Thoracic aorta (tissue), 2 donors: ENCODE measurements at regions not wholly inside any gene's neighbourhood (a gene's known extent, or its start where the extent isn't known, plus 50 kb on each side); places are given as distances from the start of the nearest gene placed in this dataset.

ENCODE experiments used
- ATAC-seq: fragments of 150-250 bp; one replicate; pipeline ENCODE4 v1.8.0; 2017; ENCODE audit warnings: low read depth; ENCODE audit not compliant: insufficient number of reproducible peaks, low FRiP score
- DNase-seq: peaks from one replicate; pipeline ENCODE4 v3.0.0-alpha.2; 2020; ENCODE audit warnings: low spot score
- H3K27ac ChIP-seq, 2 donors: fragments of 200-600 bp; sonication (generic); 1 replicate in 1 of 2; 2 replicates in 1 of 2; pipeline ENCODE4 v1.5.1; 2016; ENCODE audit warnings: mild to moderate bottlenecking in 2 of 2, moderate library complexity in 2 of 2
- H3K27me3 ChIP-seq: fragments of 200-600 bp; sonication (generic); replicated peaks from 2 replicates; pipeline ENCODE4 v1.6.0; 2016; ENCODE audit warnings: mild to moderate bottlenecking; ENCODE audit not compliant: insufficient read depth
- H3K36me3 ChIP-seq: fragments of 200-600 bp; sonication (generic); one replicate; pipeline ENCODE4 v1.5.1; 2016
- H3K4me1 ChIP-seq, 2 donors: fragments of 200-600 bp; sonication (generic); 1 replicate in 1 of 2; 2 replicates in 1 of 2; pipeline versions ENCODE4 v1.5.1 to v1.6.0; 2016; ENCODE audit warnings: low read depth in 2 of 2, mild to moderate bottlenecking in 1 of 2; ENCODE audit not compliant: control insufficient read depth in 1 of 2
- H3K4me3 ChIP-seq: fragments of 200-600 bp; sonication (generic); 2 replicates; pipeline ENCODE4 v1.5.1; 2016; ENCODE audit warnings: mild to moderate bottlenecking
- H3K9me3 ChIP-seq: fragments of 200-600 bp; sonication (generic); 2 replicates; pipeline ENCODE4 v1.5.1; 2016
- CTCF ChIP-seq: fragments of 200-600 bp; sonication (generic); IDR thresholded peaks from one replicate; pipeline ENCODE4 v1.5.1; 2019; ENCODE audit warnings: antibody characterized with exemption

- ATAC-seq (no peak), DNase-seq (no peak)
- Histone ChIP-seq H3K4me3 (no peak overlapping the region), H3K9me3 (no peaks in the 10 kb centered on the region), H3K4me1 (no peaks in the 10 kb centered on the region), H3K27me3 (no peaks in the 10 kb centered on the region), H3K27ac (no peak overlapping the region), H3K36me3 (no peaks in the 10 kb centered on the region)
- TF ChIP-seq CTCF: no peak
Measured at GRCh38 chr2:186058614-186059013, 320.0 kb downstream of the FSIP2 start.

- H3K4me1 ChIP-seq: no peaks in the 10 kb centered on the region
- no peak overlapping the region for H3K27ac ChIP-seq
- no peaks in the 10 kb centered on the region for H3K9me3 ChIP-seq
- no peaks in the 10 kb centered on the region for H3K36me3 ChIP-seq
- DNase-seq (no peak), ATAC-seq (no peak)
- H3K4me3 ChIP-seq: no peak overlapping the region
- H3K27me3 ChIP-seq: no peaks in the 10 kb centered on the region
- TF ChIP-seq CTCF: no peak
Measured at GRCh38 chr2:186059096-186059495, 320.5 kb downstream of the FSIP2 start.

GRCh38 chr2:186060744-186061440, 322.3 kb downstream of the FSIP2 start:
- Histone ChIP-seq H3K9me3 (no peaks in the 10 kb centered on the region), H3K27ac (no peak overlapping the region), H3K27me3 (no peaks in the 10 kb centered on the region), H3K36me3 (no peaks in the 10 kb centered on the region), H3K4me1 (no peaks in the 10 kb centered on the region), H3K4me3 (no peak overlapping the region)
- ATAC-seq (no peak), DNase-seq (no peak)
- TF ChIP-seq CTCF: no peak

GRCh38 chr2:186064507-186064906, 325.9 kb downstream of the FSIP2 start:
- Histone ChIP-seq H3K36me3 (no peaks in the 10 kb centered on the region), H3K27ac (no peak overlapping the region), H3K4me1 (no peaks in the 10 kb centered on the region), H3K4me3 (no peak overlapping the region), H3K9me3 (no peaks in the 10 kb centered on the region), H3K27me3 (no peaks in the 10 kb centered on the region)
- no peak for ATAC-seq
- no peak for DNase-seq
- TF ChIP-seq CTCF: no peak

- H3K9me3 ChIP-seq: no peaks in the 10 kb centered on the region
- DNase-seq (no peak), ATAC-seq (no peak)
- no peak overlapping the region for H3K4me3 ChIP-seq
- no peak for TF ChIP-seq CTCF
- H3K4me1 ChIP-seq: no peaks in the 10 kb centered on the region
- no peaks in the 10 kb centered on the region for H3K27me3 ChIP-seq
- H3K27ac ChIP-seq: no peak overlapping the region
- no peaks in the 10 kb centered on the region for H3K36me3 ChIP-seq
Measured at GRCh38 chr2:186065491-186065890, 326.9 kb downstream of the FSIP2 start.
